Neural crest cell (in vitro differentiated cells): ENCODE measurements at regions not wholly inside any gene's neighbourhood (a gene's known extent, or its start where the extent isn't known, plus 50 kb on each side); places are given as distances from the start of the nearest gene placed in this dataset.

Experiments used
- DNase-seq: peaks from one replicate; pipeline ENCODE4 v3.0.0; 2021; ENCODE audit warnings: low read depth, mixed read lengths, low spot score
- H3K27ac Mint-ChIP-seq: one replicate; pipeline ENCODE4 v1.8.0; 2021; ENCODE audit warnings: mild to moderate bottlenecking, mixed read lengths; ENCODE audit not compliant: unreplicated experiment
- H3K27me3 Mint-ChIP-seq: 2 replicates; pipeline ENCODE4 v1.8.0; 2021; ENCODE audit warnings: low read depth, mild to moderate bottlenecking, mixed read lengths
- H3K36me3 Mint-ChIP-seq: 2 replicates; pipeline ENCODE4 v1.8.0; 2021; ENCODE audit warnings: low read depth, mild to moderate bottlenecking, mixed read lengths
- H3K4me1 Mint-ChIP-seq: 2 replicates; pipeline ENCODE4 v1.8.0; 2021; ENCODE audit warnings: mixed read lengths
- H3K4me3 Mint-ChIP-seq: one replicate; pipeline ENCODE4 v1.8.0; 2021; ENCODE audit warnings: mild to moderate bottlenecking, mixed read lengths
- H3K9me3 Mint-ChIP-seq: 2 replicates; pipeline ENCODE4 v1.8.0; 2021; ENCODE audit warnings: mixed read lengths
- CTCF ChIP-seq: fragments of 200-600 bp; sonication (generic); conservative IDR thresholded peaks from 2 replicates; pipeline ENCODE4 v1.5.0; 2021; ENCODE audit warnings: antibody characterized with exemption, mild to moderate bottlenecking

GRCh38 chr10:9038146-9038714 lies 983.7 kb downstream of the GATA3 start:
- Mint-ChIP-seq H3K4me3 (no peak overlapping the region), H3K36me3 (peaks cover 4% of the 10 kb centered on the region), H3K9me3 (peaks cover 4% of the 10 kb centered on the region), H3K4me1 (no peaks in the 10 kb centered on the region), H3K27me3 (peaks cover 62% of the 10 kb centered on the region), H3K27ac (no peak overlapping the region)
- no peak for TF ChIP-seq CTCF
- no peak for DNase-seq

- Mint-ChIP-seq H3K4me3 (no peak overlapping the region), H3K27me3 (peaks cover 43% of the 10 kb centered on the region), H3K27ac (no peak overlapping the region), H3K4me1 (no peaks in the 10 kb centered on the region), H3K9me3 (peaks cover 4% of the 10 kb centered on the region), H3K36me3 (no peaks in the 10 kb centered on the region)
- no peak for DNase-seq
- no peak for TF ChIP-seq CTCF
Measured at GRCh38 chr10:9043466-9043865, 989.0 kb downstream of the GATA3 start.

- Mint-ChIP-seq H3K27me3 (peaks cover 32% of the 10 kb centered on the region), H3K36me3 (no peaks in the 10 kb centered on the region), H3K27ac (no peak overlapping the region), H3K4me3 (no peak overlapping the region), H3K9me3 (peaks cover 6% of the 10 kb centered on the region), H3K4me1 (no peaks in the 10 kb centered on the region)
- TF ChIP-seq CTCF: no peak
- DNase-seq: no peak
Measured at GRCh38 chr10:9045311-9045710, 990.8 kb downstream of the GATA3 start.

- no peaks in the 10 kb centered on the region for H3K36me3 Mint-ChIP-seq
- no peak overlapping the region for H3K27ac Mint-ChIP-seq
- H3K4me3 Mint-ChIP-seq: no peak overlapping the region
- H3K4me1 Mint-ChIP-seq: no peaks in the 10 kb centered on the region
- peaks cover 18% of the 10 kb centered on the region for H3K27me3 Mint-ChIP-seq
- peaks cover 2% of the 10 kb centered on the region for H3K9me3 Mint-ChIP-seq
- no peak for DNase-seq
- no peak for TF ChIP-seq CTCF
Measured at GRCh38 chr10:9051328-9051974, 997.0 kb downstream of the GATA3 start.

GRCh38 chr10:9052767-9053166 lies 998.3 kb downstream of the GATA3 start:
- H3K4me1 Mint-ChIP-seq: no peaks in the 10 kb centered on the region
- peaks cover 2% of the 10 kb centered on the region for H3K9me3 Mint-ChIP-seq
- no peak overlapping the region for H3K4me3 Mint-ChIP-seq
- H3K36me3 Mint-ChIP-seq: no peaks in the 10 kb centered on the region
- H3K27me3 Mint-ChIP-seq: peaks cover 15% of the 10 kb centered on the region
- DNase-seq: no peak
- no peak overlapping the region for H3K27ac Mint-ChIP-seq
- TF ChIP-seq CTCF: no peak
